ENCODE measurements at regions not wholly inside any gene's neighbourhood (a gene's known extent, or its start where the extent isn't known, plus 50 kb on each side); places are given as distances from the start of the nearest gene placed in this dataset.

DNA sequence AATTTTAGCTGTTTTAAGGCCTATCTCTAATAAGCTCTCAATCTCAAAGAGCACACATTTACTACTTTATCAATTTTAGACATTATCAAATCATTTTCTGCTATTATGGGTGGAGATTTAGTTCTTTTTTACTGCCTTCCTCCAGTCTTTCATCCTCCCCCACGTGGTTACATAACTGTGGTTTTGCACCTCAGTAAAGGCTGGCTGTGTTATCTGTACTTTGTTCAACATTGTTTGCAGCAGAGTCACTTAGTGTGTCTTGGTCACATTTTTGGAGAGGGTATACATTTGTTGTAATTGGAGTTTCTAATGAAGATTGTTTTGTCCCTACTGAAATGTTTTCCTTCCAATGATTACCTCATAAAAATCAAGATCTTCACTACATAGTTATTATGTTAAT lies 549.6 kb upstream of the CELF4 start:
- Histone ChIP-seq H3K27ac (ENCODE audit: low read depth) (no peak overlapping the region), H3K4me1 (ENCODE audit: insufficient read depth) (no peaks in the 10 kb centered on the region), H3K36me3 (ENCODE audit: insufficient read depth) (no peaks in the 10 kb centered on the region), H3K4me3 (ENCODE audit: low read depth, low read length) (no peak overlapping the region)
- no peak for DNase-seq (ENCODE audit: extremely low spot score)
- WGBS, result 26% methylated on average over 1 of the region's 1 CpG

DNA sequence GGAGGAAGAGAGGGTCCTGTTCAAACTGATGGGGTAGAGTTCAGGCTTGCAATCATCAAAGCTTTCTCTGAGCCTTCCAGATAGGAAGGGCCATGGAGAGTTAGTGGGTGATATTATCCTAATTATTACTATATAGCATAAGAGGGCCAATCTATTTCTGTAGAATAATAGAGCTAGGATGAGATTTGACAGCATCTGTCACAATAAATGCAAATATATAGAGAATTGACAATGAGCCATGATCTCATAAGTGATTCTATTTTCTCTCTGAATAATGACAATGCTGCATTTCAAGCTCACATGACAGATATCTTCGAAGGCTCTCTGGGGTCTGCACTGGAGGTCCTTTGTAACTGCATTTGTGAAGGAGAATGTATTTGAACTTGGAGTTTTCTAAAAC lies 521.9 kb upstream of the CELF4 start:
- Histone ChIP-seq H3K4me1 (ENCODE audit: insufficient read depth) (no peaks in the 10 kb centered on the region), H3K4me3 (ENCODE audit: low read depth, low read length) (no peak overlapping the region), H3K36me3 (ENCODE audit: insufficient read depth) (no peaks in the 10 kb centered on the region), H3K27ac (ENCODE audit: low read depth) (no peak overlapping the region)
- DNase-seq (ENCODE audit: extremely low spot score), result no peak
- WGBS, result 73% methylated on average over 1 of the region's 1 CpG

DNA sequence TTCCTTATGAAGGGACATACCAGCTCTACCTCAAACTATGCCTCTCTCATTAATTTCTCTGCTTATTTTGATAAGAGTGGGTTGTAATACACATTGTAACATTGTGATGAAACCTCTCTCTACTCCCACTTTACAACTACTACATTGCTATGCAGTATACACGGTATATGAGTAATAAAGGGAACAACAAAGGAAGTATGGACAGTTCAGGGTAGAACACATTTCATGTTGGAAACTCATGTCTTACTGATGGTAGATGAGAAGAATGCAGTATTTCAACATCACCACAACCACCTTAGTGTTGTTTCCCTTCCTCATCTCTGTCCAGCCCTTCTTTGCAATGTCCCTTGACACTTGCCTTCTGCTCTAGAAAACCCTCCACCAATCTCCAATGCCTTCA lies 515.9 kb upstream of the CELF4 start:
- WGBS, result 86% methylated on average over 1 of the region's 1 CpG
- no peaks in the 10 kb centered on the region for H3K4me1 ChIP-seq (ENCODE audit: insufficient read depth)
- no peaks in the 10 kb centered on the region for H3K36me3 ChIP-seq (ENCODE audit: insufficient read depth)
- DNase-seq (ENCODE audit: extremely low spot score), result no peak
- H3K4me3 ChIP-seq (ENCODE audit: low read depth, low read length), result no peak overlapping the region
- H3K27ac ChIP-seq (ENCODE audit: low read depth), result no peak overlapping the region

DNA sequence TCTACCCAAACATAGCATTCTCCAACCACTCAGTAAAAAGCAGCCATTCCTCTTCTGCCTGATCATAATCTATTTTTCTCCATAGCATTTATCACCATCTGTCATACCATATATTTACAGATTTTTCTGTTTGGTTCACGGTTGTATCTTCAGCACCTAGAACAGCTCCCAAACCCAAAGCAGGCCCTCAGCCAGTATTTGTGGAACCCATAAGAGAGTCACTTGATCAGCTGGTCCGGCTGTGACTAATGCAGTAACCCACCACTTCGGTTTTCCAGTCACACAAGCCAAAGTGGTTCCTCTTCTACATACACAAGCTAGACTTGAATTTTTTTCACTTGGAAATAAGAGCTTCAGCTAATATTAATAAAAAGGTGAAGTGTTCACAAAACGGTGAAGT lies 511.6 kb upstream of the CELF4 start:
- WGBS, result 40% methylated on average over 4 of the region's 4 CpGs
- H3K36me3 ChIP-seq (ENCODE audit: insufficient read depth), result no peaks in the 10 kb centered on the region
- H3K4me3 ChIP-seq (ENCODE audit: low read depth, low read length), result no peak overlapping the region
- no peaks in the 10 kb centered on the region for H3K4me1 ChIP-seq (ENCODE audit: insufficient read depth)
- H3K27ac ChIP-seq (ENCODE audit: low read depth), result no peak overlapping the region
- DNase-seq (ENCODE audit: extremely low spot score), result no peak

DNA sequence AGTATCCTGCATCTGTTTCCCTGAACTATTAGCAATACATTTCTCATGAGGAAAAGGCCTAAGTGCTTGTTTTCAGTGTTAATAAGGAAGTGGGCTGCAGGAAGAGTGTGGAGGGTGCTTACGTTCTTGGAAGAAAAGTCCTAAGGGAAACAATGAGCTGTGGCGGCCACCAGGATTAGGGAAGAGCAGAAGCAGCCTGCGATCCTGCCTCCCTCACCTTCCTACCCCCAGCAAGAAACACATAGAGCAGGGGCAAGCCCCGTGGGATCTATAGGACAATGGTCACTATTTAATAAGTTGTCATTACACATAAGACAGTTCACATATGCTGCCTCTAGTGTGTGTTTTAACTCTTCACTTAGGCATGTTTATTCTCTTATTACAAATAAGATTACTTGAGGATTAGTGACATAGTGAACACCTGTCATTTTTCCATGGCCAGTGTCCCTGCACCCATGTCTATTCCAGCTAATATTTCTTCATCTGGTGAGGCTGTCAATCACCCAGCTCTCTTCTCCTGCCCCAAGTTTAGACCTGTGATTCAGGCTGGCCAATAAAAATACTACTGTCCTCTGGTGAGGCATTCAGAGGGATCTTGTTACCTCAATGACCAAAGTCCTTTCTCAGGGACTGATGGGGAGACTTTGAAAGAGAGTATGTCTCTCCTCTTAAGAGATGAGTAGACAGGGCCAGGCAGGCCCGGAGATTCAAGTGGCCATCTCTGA lies 510.9 kb upstream of the CELF4 start:
- H3K4me1 ChIP-seq (ENCODE audit: insufficient read depth), result no peaks in the 10 kb centered on the region
- 72% methylated on average over 5 of the region's 5 CpGs for WGBS
- DNase-seq (ENCODE audit: extremely low spot score), result no peak

DNA sequence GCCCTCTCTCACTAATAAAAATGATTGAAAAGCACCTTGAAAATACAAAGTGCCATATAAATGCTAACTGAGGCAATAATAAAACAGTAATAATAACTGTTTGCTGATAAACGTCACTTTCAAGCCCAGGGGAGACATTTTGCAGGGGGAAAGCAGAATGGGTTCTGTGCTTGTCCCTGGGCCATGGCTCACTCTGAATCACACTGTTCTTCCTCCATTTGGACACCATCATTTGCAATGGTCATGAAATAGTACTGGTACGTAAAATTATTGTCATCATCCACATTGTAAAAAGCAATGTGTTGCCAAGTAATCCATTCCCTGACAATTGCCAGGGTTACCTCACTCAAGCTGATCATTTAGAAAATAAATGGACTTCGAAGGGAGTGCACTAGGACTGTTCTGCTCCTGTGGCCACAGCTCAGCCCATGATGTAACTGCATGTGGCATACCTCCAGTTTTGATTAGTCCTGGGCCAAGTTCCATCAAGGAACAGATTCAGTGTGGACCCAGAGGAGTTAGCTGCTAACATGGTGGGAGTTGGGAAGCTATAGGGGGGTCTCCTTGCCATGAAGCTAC lies 508.8 kb upstream of the CELF4 start:
- DNase-seq (ENCODE audit: extremely low spot score), result no peak
- Histone ChIP-seq H3K36me3 (ENCODE audit: insufficient read depth) (no peaks in the 10 kb centered on the region), H3K4me3 (ENCODE audit: low read depth, low read length) (no peak overlapping the region), H3K4me1 (ENCODE audit: insufficient read depth) (no peaks in the 10 kb centered on the region), H3K27ac (ENCODE audit: low read depth) (no peak overlapping the region)
- WGBS, result 56% methylated on average over 3 of the region's 3 CpGs

More for the DNA sequence above, 510.9 kb upstream of the CELF4 start:
- no peak overlapping the region for H3K4me3 ChIP-seq (ENCODE audit: low read depth, low read length)
- no peaks in the 10 kb centered on the region for H3K36me3 ChIP-seq (ENCODE audit: insufficient read depth)
- H3K27ac ChIP-seq (ENCODE audit: low read depth), result no peak overlapping the region

DNA sequence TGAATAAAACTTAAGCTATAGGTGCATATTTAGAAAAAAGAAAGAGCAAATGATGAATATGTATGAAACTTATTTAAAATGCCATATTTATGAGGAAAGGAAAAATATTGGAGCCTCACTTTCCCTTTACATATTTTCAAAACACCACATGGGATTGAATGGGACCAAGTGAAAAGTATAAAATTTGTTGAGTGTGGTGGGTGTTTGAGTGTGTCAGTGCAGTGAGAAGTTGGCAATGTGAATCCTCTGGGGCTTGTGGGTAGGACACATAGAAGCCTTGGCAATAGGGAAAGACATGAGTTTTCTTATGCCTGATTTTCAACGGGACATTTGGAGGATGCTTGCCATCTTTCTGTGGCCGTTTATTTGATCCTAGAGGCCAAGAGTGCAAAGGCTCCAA lies 502.2 kb upstream of the CELF4 start:
- H3K36me3 ChIP-seq (ENCODE audit: insufficient read depth), result no peaks in the 10 kb centered on the region
- H3K4me1 ChIP-seq (ENCODE audit: insufficient read depth), result no peaks in the 10 kb centered on the region
- H3K4me3 ChIP-seq (ENCODE audit: low read depth, low read length), result no peak overlapping the region
- WGBS, result 77% methylated on average over 2 of the region's 2 CpGs
- DNase-seq (ENCODE audit: extremely low spot score), result no peak
- H3K27ac ChIP-seq (ENCODE audit: low read depth), result no peak overlapping the region

DNA sequence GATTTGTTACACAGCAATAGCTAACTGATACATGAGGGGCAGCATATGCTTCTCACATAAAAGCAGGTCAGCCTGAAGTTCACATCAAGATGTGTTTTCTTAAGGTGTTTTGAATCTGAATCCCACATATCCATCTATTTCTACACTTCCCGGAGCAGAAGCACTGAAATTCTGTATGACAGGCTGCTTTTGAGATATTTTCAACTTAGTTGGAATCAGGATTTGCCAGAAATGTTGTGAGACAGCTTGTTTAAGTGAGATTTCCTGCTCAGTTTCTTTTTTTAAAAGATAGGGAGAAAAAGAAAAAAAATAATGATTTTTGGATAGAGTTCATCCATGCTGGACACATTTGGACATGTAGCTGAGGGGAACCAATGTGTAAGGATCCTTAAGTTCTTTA lies 501.5 kb upstream of the CELF4 start:
- H3K36me3 ChIP-seq (ENCODE audit: insufficient read depth), result no peaks in the 10 kb centered on the region
- WGBS, result 90% methylated on average over 1 of the region's 1 CpG
- no peak for DNase-seq (ENCODE audit: extremely low spot score)

DNA sequence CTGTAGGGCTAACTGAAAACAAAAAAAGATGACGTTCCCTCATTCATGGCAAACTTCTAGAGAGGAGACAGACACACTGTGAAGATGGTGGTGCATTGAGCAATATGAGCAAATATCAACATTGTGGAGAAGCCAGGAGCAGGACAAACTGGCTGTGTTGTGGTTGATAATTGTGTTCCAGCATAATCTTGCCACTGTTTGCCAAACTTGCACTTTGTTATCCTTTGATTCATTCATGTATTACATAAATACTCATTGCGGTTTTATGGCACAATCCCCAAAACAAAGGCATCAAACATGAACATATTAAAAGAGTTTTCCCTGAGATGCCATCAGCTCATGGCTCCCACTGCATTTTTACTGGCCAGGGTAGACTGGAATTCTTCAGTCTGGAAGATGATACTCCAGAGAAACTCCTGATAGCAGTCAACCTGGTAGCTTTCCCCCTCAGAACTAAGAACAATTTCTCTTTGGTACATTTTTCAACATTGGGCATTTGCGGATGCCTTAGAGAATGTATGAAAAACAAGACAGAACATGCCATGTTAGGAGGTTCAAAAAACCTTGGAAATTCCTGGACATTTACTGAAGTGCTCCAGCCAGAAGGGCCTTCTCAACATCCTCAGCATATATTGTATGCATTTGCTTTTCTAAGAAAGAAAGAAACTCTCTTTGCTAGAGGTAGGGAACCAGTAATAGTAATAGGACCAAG lies 487.4 kb upstream of the CELF4 start:
- H3K36me3 ChIP-seq (ENCODE audit: insufficient read depth), result no peaks in the 10 kb centered on the region
- no peak overlapping the region for H3K4me3 ChIP-seq (ENCODE audit: low read depth, low read length)
- H3K4me1 ChIP-seq (ENCODE audit: insufficient read depth), result no peaks in the 10 kb centered on the region
- DNase-seq (ENCODE audit: extremely low spot score), result no peak
- no peak overlapping the region for H3K27ac ChIP-seq (ENCODE audit: low read depth)
- WGBS, result 76% methylated on average over 3 of the region's 3 CpGs

More for the DNA sequence above, 501.5 kb upstream of the CELF4 start:
- Histone ChIP-seq H3K27ac (ENCODE audit: low read depth) (no peak overlapping the region), H3K4me3 (ENCODE audit: low read depth, low read length) (no peak overlapping the region), H3K4me1 (ENCODE audit: insufficient read depth) (no peaks in the 10 kb centered on the region)

DNA sequence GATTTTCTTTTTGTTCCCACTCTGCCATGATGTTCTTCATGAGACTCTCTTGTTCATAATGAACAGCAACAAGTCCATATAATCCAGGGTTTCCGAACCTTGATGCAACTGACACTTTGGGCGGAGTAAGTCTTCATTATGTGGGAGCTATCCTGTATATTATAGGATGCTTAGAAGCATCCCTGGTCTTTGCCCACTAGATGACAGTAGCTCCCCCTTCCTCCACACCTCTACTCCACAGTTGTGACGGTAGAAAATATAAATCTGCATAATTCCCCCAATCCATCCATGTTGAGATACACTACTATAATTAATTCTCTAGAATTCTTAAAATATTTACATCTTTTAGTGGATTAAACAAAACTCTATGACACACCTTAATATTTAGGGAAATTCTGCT lies 482.2 kb upstream of the CELF4 start:
- Histone ChIP-seq H3K4me1 (ENCODE audit: insufficient read depth) (no peaks in the 10 kb centered on the region), H3K27ac (ENCODE audit: low read depth) (no peak overlapping the region), H3K36me3 (ENCODE audit: insufficient read depth) (no peaks in the 10 kb centered on the region), H3K4me3 (ENCODE audit: low read depth, low read length) (no peak overlapping the region)
- DNase-seq (ENCODE audit: extremely low spot score), result no peak
- WGBS, result 68% methylated on average over 3 of the region's 3 CpGs

DNA sequence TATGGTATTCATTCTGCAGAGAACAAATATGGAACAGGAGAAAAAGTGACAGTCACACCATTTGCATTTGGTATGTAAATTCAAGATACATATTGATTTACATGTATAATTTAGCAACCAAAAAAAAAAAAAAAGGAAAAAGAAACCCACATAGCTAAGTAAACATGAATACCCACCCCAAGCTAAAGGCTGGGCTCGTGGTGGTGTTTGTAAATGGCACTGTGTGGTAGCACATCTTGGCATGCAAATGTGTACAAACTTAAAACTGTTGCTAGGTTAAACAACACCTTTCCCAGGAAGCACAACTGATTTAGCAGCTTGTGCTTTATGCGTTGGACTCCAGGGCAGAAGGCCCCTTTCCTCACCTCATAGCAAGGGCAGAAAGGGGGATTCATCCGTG lies 481.1 kb upstream of the CELF4 start:
- Histone ChIP-seq H3K4me3 (ENCODE audit: low read depth, low read length) (no peak overlapping the region), H3K36me3 (ENCODE audit: insufficient read depth) (no peaks in the 10 kb centered on the region), H3K4me1 (ENCODE audit: insufficient read depth) (no peaks in the 10 kb centered on the region), H3K27ac (ENCODE audit: low read depth) (no peak overlapping the region)
- WGBS, result 83% methylated on average over 3 of the region's 3 CpGs
- no peak for DNase-seq (ENCODE audit: extremely low spot score)

DNA sequence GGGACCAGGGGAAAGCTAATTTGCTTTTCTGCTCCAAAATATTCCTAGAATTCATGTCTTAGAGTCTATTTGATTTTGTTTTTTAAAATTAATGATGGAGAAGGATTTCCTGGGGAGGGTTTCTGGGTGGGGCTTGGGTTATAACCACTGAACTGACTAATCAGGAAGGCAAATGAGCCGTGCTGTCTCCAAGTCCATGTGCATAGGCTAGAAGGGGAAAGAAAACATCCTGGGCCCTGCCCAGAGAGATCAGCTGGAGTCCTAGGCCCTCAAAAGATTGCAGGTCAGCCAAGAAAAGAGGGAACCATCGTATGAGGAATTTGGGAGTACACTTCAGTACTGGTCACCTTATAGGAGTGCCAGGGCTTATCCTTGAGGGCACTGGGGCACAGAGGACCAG lies 480.2 kb upstream of the CELF4 start:
- H3K4me1 ChIP-seq (ENCODE audit: insufficient read depth), result no peaks in the 10 kb centered on the region
- 75% methylated on average over 2 of the region's 2 CpGs for WGBS
- DNase-seq (ENCODE audit: extremely low spot score), result no peak

DNA sequence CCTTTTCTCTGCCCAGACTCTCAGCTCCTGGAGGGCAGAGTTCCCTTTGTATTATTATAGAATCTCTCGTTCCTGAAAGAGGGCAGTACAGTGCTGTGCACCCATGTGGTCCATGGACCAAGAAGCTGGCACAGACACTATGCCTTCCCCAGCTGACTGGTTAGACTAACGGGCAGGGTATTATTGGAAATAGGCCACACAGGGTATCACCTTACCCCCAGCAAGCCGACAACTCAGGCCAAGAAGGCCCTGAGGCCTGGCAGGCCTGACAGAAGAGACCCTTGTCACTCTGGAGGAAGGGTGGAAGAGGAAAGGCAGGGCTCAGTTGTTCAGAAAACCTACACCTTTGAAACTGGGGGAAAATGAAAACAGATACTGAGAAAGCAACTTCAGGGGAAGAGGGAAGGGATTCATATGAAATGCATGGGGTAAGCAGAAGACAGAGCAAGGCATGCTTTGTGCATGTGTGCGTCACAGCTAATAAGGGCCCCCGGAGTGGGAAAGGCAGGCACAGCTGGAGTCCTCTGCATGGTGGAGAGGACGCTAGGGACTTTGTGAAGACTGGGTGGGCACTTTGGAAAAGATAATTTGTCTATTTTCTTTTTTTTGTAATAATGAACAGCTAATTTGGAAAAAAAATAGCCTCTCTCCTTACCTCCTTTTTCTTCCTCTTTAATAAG lies 476.8 kb upstream of the CELF4 start:
- H3K27ac ChIP-seq (ENCODE audit: low read depth), result no peak overlapping the region
- H3K4me1 ChIP-seq (ENCODE audit: insufficient read depth), result no peaks in the 10 kb centered on the region
- H3K36me3 ChIP-seq (ENCODE audit: insufficient read depth), result no peaks in the 10 kb centered on the region
- H3K4me3 ChIP-seq (ENCODE audit: low read depth, low read length), result no peak overlapping the region
- no peak for DNase-seq (ENCODE audit: extremely low spot score)
- WGBS, result 81% methylated on average over 6 of the region's 6 CpGs

More for the DNA sequence above, 480.2 kb upstream of the CELF4 start:
- Histone ChIP-seq H3K36me3 (ENCODE audit: insufficient read depth) (no peaks in the 10 kb centered on the region), H3K27ac (ENCODE audit: low read depth) (no peak overlapping the region), H3K4me3 (ENCODE audit: low read depth, low read length) (no peak overlapping the region)

DNA sequence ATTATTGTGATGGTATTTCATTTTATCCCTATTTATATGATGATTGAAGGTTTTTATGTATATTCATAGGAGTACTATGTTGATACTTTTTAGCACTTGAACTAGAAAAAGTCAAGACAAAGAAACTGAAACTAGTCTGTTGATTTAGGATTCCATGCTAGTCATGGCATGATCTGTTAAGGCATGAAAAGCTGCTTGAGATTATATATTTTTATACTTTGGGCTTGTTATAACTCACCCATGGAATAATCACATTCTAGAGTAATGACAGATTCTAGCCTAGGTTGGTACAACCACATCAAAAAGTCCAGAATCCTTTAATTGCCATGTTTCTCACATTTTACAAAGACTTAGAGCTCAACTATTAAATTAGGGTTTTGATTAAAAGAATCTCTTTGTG lies 472.6 kb upstream of the CELF4 start:
- no peaks in the 10 kb centered on the region for H3K4me1 ChIP-seq (ENCODE audit: insufficient read depth)
- no peak for DNase-seq (ENCODE audit: extremely low spot score)
- no peak overlapping the region for H3K27ac ChIP-seq (ENCODE audit: low read depth)
- H3K36me3 ChIP-seq (ENCODE audit: insufficient read depth), result no peaks in the 10 kb centered on the region
- no peak overlapping the region for H3K4me3 ChIP-seq (ENCODE audit: low read depth, low read length)
